ENCODE measurements at regions not wholly inside any gene's neighbourhood (a gene's known extent, or its start where the extent isn't known, plus 50 kb on each side); places are given as distances from the start of the nearest gene placed in this dataset.

DNA sequence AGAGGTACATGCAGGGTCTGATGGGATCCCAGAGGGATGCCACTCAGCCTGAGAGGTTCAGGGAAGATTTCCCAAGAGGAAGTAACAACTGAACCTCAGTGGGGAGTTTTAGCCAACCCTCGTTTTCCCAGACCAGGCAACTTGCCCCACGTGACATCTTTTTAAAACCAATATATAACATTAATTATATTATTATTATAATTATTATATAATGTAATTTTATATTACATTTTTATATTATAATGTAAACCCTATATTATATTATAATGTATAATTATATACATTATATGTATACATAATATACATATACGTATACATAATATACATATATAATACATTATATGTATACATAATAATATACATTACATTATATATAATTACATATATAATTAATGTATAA is 62.8 kb upstream of the WWC1 start:
- no peaks in the 10 kb centered on the region for H3K36me3 Mint-ChIP-seq (ENCODE audit: low read depth)
- H3K27ac Mint-ChIP-seq = no peak overlapping the region
- POLR2A ChIA-PET = no interaction called here
- peaks cover 2% of the 10 kb centered on the region for H3K9me3 Mint-ChIP-seq
- ATAC-seq (no peak), DNase-seq (no peak)
- no peak overlapping the region for H3K4me3 Mint-ChIP-seq
- H3K4me1 Mint-ChIP-seq (ENCODE audit: low read depth) = peaks cover 7% of the 10 kb centered on the region
- TF ChIP-seq, protein P1, sequence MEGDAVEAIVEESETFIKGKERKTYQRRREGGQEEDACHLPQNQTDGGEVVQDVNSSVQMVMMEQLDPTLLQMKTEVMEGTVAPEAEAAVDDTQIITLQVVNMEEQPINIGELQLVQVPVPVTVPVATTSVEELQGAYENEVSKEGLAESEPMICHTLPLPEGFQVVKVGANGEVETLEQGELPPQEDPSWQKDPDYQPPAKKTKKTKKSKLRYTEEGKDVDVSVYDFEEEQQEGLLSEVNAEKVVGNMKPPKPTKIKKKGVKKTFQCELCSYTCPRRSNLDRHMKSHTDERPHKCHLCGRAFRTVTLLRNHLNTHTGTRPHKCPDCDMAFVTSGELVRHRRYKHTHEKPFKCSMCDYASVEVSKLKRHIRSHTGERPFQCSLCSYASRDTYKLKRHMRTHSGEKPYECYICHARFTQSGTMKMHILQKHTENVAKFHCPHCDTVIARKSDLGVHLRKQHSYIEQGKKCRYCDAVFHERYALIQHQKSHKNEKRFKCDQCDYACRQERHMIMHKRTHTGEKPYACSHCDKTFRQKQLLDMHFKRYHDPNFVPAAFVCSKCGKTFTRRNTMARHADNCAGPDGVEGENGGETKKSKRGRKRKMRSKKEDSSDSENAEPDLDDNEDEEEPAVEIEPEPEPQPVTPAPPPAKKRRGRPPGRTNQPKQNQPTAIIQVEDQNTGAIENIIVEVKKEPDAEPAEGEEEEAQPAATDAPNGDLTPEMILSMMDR (IDR thresholded peaks at IDR 0.05) = no peak
- intact Hi-C loops (cut with micrococcal nuclease) = no loop called here
- CTCF ChIA-PET = interaction anchor here (0.6 to 1.2 kb wide), 2 partner anchors 10 to 252 kb away, joined by 3 to 4 read pairs; no protein-coding TSS in a partner anchor
- peaks cover 4% of the 10 kb centered on the region for H3K27me3 Mint-ChIP-seq

DNA sequence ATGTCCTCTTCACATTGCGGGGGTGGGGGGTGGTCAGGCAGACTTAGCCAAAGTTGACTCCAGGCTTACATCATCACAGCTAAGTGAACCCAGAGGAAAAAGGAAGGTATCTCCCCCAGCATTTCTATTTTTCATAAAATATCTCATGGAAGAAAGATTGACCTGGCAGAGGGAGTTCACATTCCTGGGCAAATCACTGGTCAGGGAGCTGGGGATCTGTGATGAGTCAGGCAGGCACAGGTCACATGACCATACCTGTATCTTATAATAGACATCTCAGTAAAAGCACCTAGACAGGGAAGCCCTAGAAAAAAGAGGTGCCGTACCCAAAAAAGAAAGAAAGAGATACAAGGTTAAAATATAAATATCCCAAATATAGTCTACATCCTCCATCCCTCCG is 57.3 kb upstream of the WWC1 start:
- intact Hi-C loops (cut with micrococcal nuclease) = no loop called here
- DNase-seq (no peak), ATAC-seq (no peak)
- TF ChIP-seq, protein P1 (IDR thresholded peaks at IDR 0.05) = no peak
- Mint-ChIP-seq H3K27ac (no peak overlapping the region), H3K4me1 (ENCODE audit: low read depth) (no peaks in the 10 kb centered on the region), H3K27me3 (no peaks in the 10 kb centered on the region), H3K4me3 (no peak overlapping the region), H3K9me3 (no peaks in the 10 kb centered on the region), H3K36me3 (ENCODE audit: low read depth) (no peaks in the 10 kb centered on the region)
- CTCF ChIA-PET = no interaction called here
- POLR2A ChIA-PET = no interaction called here

DNA sequence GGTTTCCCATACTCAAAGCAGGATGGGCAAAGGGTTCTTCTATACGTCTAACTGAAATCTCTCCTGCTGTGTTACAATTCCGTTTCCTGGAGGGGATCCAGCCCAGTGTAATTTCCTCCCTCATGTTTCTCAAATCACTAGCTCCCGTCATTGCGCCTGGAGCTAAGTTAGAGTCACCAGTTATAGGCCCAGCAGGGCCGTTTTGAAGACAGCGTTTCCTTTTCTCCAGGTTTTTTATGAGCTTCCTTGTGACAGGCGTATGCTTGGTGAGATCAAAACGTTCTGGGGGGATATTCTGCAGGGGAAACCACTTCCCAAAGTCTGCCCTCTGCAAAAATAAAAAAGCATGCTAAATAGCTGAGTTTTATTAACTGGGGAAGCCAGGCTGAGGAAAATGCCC is 53.0 kb upstream of the WWC1 start:
- Mint-ChIP-seq H3K27ac (no peak overlapping the region), H3K36me3 (ENCODE audit: low read depth) (no peaks in the 10 kb centered on the region), H3K27me3 (no peaks in the 10 kb centered on the region), H3K4me1 (ENCODE audit: low read depth) (no peaks in the 10 kb centered on the region), H3K9me3 (no peaks in the 10 kb centered on the region), H3K4me3 (no peak overlapping the region)
- DNase-seq (no peak), ATAC-seq (no peak)
- POLR2A ChIA-PET = interaction anchor here (1.0 kb wide), 1 partner anchor 104 kb away, joined by 4 read pairs; no protein-coding TSS in a partner anchor
- TF ChIP-seq, protein P1 (IDR thresholded peaks at IDR 0.05) = no peak
- intact Hi-C loops (cut with micrococcal nuclease) = no loop called here
- CTCF ChIA-PET = no interaction called here

DNA sequence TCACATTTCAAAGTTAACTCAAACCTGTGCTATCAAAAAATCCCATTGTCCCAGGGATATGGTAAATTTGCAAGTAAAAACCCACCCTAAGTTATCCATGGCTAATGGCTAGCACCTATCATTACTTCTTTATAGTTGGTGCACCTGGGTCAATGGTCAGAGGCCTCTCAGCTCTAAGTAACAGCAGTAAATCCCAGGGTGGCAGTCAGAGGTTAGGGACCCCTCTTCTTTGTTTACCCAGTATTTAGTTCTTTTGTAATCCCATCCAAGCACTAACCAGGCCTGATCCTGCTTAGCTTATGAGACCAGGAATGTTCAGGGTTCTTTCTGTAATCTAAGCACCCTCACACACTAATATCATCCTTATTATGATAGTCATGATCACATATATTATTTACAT is 52.1 kb upstream of the WWC1 start:
- Mint-ChIP-seq H3K4me3 (no peak overlapping the region), H3K36me3 (ENCODE audit: low read depth) (no peaks in the 10 kb centered on the region), H3K27ac (no peak overlapping the region), H3K9me3 (no peaks in the 10 kb centered on the region), H3K27me3 (no peaks in the 10 kb centered on the region), H3K4me1 (ENCODE audit: low read depth) (no peaks in the 10 kb centered on the region)
- TF ChIP-seq, protein P1 (IDR thresholded peaks at IDR 0.05) = no peak
- ATAC-seq = no peak
- DNase-seq = no peak
- ChIA-PET CTCF (no interaction called here), POLR2A (no interaction called here)
- intact Hi-C loops (cut with micrococcal nuclease) = no loop called here

Measured in activated CD8-positive, alpha-beta T cell treated with anti-CD3 and anti-CD28 coated beads for 36 hours (primary cell).